ENCODE measurements at regions not wholly inside any gene's neighbourhood (a gene's known extent, or its start where the extent isn't known, plus 50 kb on each side); places are given as distances from the start of the nearest gene placed in this dataset.
A peak's percentile ranks its signal among the peaks of the same experiment; 100 is the strongest.

DNA sequence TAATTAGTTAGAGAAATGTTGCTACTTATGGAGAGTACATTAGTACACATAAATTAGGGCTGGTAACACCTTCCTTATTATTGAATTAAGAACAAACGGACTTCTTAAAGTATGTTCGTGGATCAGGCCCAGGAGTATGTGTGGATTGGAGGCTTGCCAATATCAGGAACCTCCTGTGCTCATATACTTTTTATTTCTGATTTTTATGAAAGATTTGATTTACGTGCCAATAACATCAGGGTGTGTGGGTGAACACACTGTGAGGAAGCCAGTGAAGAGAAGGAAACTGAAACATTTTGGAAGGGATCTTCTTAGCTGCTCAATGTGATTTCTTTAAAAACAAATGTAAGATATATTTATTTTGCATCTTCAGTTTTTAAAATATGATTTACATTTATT is 113.0 kb downstream of the EFEMP1 start:
- TF ChIP-seq RAD21 (IDR thresholded peaks at IDR 0.05; ENCODE audit: low read length) (no peak), MXI1 (IDR thresholded peaks at IDR 0.05; ENCODE audit: borderline replicate concordance, low read depth, low read length) (no peak), CHD1 (IDR thresholded peaks at IDR 0.05; ENCODE audit: low read depth, low read length) (no peak), SMC3 (IDR thresholded peaks at IDR 0.05; ENCODE audit: low read depth, low read length) (no peak), RFX5 (IDR thresholded peaks at IDR 0.05; ENCODE audit: low read depth, low read length) (no peak), USF2 (IDR thresholded peaks at IDR 0.05; ENCODE audit: low read depth, low read length) (no peak)
- peak overlapping the region in 1 of 2 experiments; percentile 63; a peak in 2 of 4 replicates for H4K8ac ChIP-seq (ENCODE audit: low read depth in 2 of 2, low read length in 2 of 2)
- intact Hi-C loops (cut with micrococcal nuclease) (no loop called here), in situ Hi-C loops (cut with MboI; ENCODE audit: low sequenced_read_pairs) (no loop called here), dilution Hi-C loops (cut with HindIII; ENCODE audit: low sequenced_read_pairs, unreplicated experiment) (no loop called here)
- no peaks in the 10 kb centered on the region for H3K36me3 ChIP-seq (ENCODE audit: control insufficient read depth, insufficient read depth, low read length)
- H3K18ac ChIP-seq (ENCODE audit: low read depth, low read length), result no peak overlapping the region
- H3K9me1 ChIP-seq (ENCODE audit: insufficient read depth, low read length), result 0 out of 2 replicates have a peak, but pooled peaks cover 3% of the 10 kb centered on the region
- no peak overlapping the region for H3K4me2 ChIP-seq (ENCODE audit: low read depth, low read length)
- H2BK120ac ChIP-seq (ENCODE audit: low read depth, low read length), result no peak overlapping the region
- no CpG with 5 or more reads among the region's 3 CpGs for WGBS, 2 experiments (ENCODE audit: extremely low coverage in 2 of 2, insufficient read length in 1 of 2)
- no peak overlapping the region for H4K5ac ChIP-seq (ENCODE audit: low read depth, low read length)
- no peaks in the 10 kb centered on the region for H4K20me1 ChIP-seq (ENCODE audit: insufficient read depth, low read length)
- H3K14ac ChIP-seq (replicated peaks; ENCODE audit: low read depth, low read length), result no peak overlapping the region
- no peak overlapping the region for H3K27ac ChIP-seq (ENCODE audit: insufficient read depth, low read length)
- no peak overlapping the region for H2AK9ac ChIP-seq (replicated peaks; ENCODE audit: low read depth, low read length, poor library complexity)
- H2BK15ac ChIP-seq (ENCODE audit: low read depth, low read length), result 0 out of 3 replicates have a peak overlapping the region, but pooled peaks have one; percentile 68
- no peak overlapping the region for H3K4me3 ChIP-seq (ENCODE audit: insufficient read depth, low read depth, low read length)
- no peak overlapping the region for H3K4ac ChIP-seq (ENCODE audit: low read depth, low read length)
- no peak overlapping the region for H3K23ac ChIP-seq (ENCODE audit: low read depth, low read length)
- ChIA-PET CTCF (no interaction called here), POLR2A (ENCODE audit: unreplicated experiment) (no interaction called here)
- H3K27me3 ChIP-seq (ENCODE audit: control insufficient read depth, insufficient read depth, low read length), result no peaks in the 10 kb centered on the region; the same call in 1 of the 2 replicates
- H2BK20ac ChIP-seq (ENCODE audit: low read depth, low read length), result no peak overlapping the region; the same call in 1 of the 2 replicates
- ATAC-seq (ENCODE audit: low read depth), result no peak
- H3K79me1 ChIP-seq (ENCODE audit: low read depth in 1 of 2, low read length in 2 of 2), result no peaks in the 10 kb centered on the region
- no peak overlapping the region for H3K9ac ChIP-seq (ENCODE audit: low read depth, low read length)
- no peak overlapping the region for H4K91ac ChIP-seq (ENCODE audit: insufficient read depth, low read depth, low read length)
- H3K9me3 ChIP-seq (ENCODE audit: control insufficient read depth, insufficient read depth, low read length), result no peaks in the 10 kb centered on the region
- H2AK5ac ChIP-seq (ENCODE audit: low read depth, low read length), result no peak overlapping the region
- no peak overlapping the region for H3K56ac ChIP-seq (ENCODE audit: extremely low read depth, insufficient read depth, low read length)
- H3K4me1 ChIP-seq (ENCODE audit: control insufficient read depth, insufficient read depth, low read length), result peaks cover 3% of the 10 kb centered on the region
- no peak overlapping the region for H2BK5ac ChIP-seq (ENCODE audit: low read depth, low read length, poor library complexity, severe bottlenecking)
- DNase-seq, result no peak
- BruUV-seq (replicated peaks), result no TSS peak
- no peak overlapping the region for H2AFZ ChIP-seq (replicated peaks; ENCODE audit: low read length, poor library complexity)

All from IMR-90 (cell line).